CD4-positive, alpha-beta T cell (primary cell): ENCODE measurements at regions not wholly inside any gene's neighbourhood (a gene's known extent, or its start where the extent isn't known, plus 50 kb on each side); places are given as distances from the start of the nearest gene placed in this dataset.

Experiments used
- ATAC-seq: fragments of 200-7000 bp; cut with Tn5 transposase; one replicate; pipeline ENCODE4 v1.10.0; 2022; ENCODE audit warnings: mild to moderate bottlenecking; ENCODE audit not compliant: poor library complexity
- CTCF ChIA-PET: fragments of 350-600 bp; sonication (Branson Sonifier 250); formaldehyde crosslinking; loops from one replicate; lab custom pipeline; 2021; ENCODE audit warnings: antibody characterized with exemption, inconsistent platforms; lab: Charles Lee
- POLR2A ChIA-PET: fragments of 350-600 bp; sonication (Branson Sonifier 250); formaldehyde crosslinking; loops from one replicate; lab custom pipeline; 2021; ENCODE audit warnings: antibody characterized with exemption, inconsistent platforms; lab: Charles Lee
- DNase-seq, 14 experiments: peaks; one replicate each; pipeline ENCODE4 v3.0.0-alpha.2; 2013 to 2020; ENCODE audit warnings: mixed read lengths in 2 of 14
- H3K27ac ChIP-seq, 2 donors: one replicate each; pipeline versions ENCODE4 v1.5.1 to v1.7.0; 2013; ENCODE audit warnings: low read length in 2 of 2, low read depth in 1 of 2, mild to moderate bottlenecking in 1 of 2
- H3K27me3 ChIP-seq, 2 experiments: 1 replicate in 1 of 2; 2 replicates in 1 of 2; pipeline versions ENCODE4 v1.6.1 to v1.7.0; 2013; ENCODE audit warnings: low read length in 2 of 2, control low read depth in 1 of 2, mild to moderate bottlenecking in 1 of 2, moderate library complexity in 1 of 2; ENCODE audit not compliant: insufficient read depth in 2 of 2, control insufficient read depth in 1 of 2
- H3K36me3 ChIP-seq: one replicate; pipeline ENCODE4 v1.6.1; 2013; ENCODE audit warnings: low read length, control low read depth; ENCODE audit not compliant: insufficient read depth
- H3K4me1 ChIP-seq: one replicate; pipeline ENCODE4 v1.6.1; 2013; ENCODE audit warnings: low read length, control low read depth; ENCODE audit not compliant: insufficient read depth
- H3K4me3 ChIP-seq: one replicate; pipeline ENCODE4 v1.5.1; 2013; ENCODE audit warnings: mild to moderate bottlenecking, low read length, moderate library complexity
- H3K9me3 ChIP-seq, 2 experiments: 1 replicate in 1 of 2; 2 replicates in 1 of 2; pipeline versions ENCODE4 v1.6.1 to v1.7.0; 2013; ENCODE audit warnings: low read length in 2 of 2, mild to moderate bottlenecking in 2 of 2, control low read depth in 1 of 2, moderate library complexity in 1 of 2; ENCODE audit not compliant: control insufficient read depth in 1 of 2, insufficient read depth in 1 of 2
- H3K27ac Mint-ChIP-seq: one replicate; pipeline ENCODE4 v1.8.0; 2020; ENCODE audit warnings: mixed read lengths
- H3K27me3 Mint-ChIP-seq: one replicate; pipeline ENCODE4 v1.8.0; 2021; ENCODE audit warnings: mixed read lengths
- H3K36me3 Mint-ChIP-seq: one replicate; pipeline ENCODE4 v1.8.0; 2021; ENCODE audit warnings: low read depth, mixed read lengths
- H3K4me1 Mint-ChIP-seq: one replicate; pipeline ENCODE4 v1.8.0; 2021; ENCODE audit warnings: low read depth, mixed read lengths
- H3K4me3 Mint-ChIP-seq: one replicate; pipeline ENCODE4 v1.8.0; 2020; ENCODE audit warnings: mild to moderate bottlenecking, mixed read lengths
- H3K9me3 Mint-ChIP-seq: one replicate; pipeline ENCODE4 v1.8.0; 2020; ENCODE audit warnings: mixed read lengths
- CTCF ChIP-seq: fragments of 200-600 bp; IDR thresholded peaks from one replicate; pipeline ENCODE4 v1.8.0; 2022; ENCODE audit warnings: antibody characterized with exemption, mild to moderate bottlenecking
- intact Hi-C, 2 experiments: fragments of 100-400 bp; cut with DNase I in 1 of 2; cut with micrococcal nuclease in 1 of 2; formaldehyde crosslinking; loops; one replicate each; pipeline versions ENCODE4 v1.15.1 to v1.9.0; 2023 to 2025; cut with DNase I, micrococcal nuclease

DNA sequence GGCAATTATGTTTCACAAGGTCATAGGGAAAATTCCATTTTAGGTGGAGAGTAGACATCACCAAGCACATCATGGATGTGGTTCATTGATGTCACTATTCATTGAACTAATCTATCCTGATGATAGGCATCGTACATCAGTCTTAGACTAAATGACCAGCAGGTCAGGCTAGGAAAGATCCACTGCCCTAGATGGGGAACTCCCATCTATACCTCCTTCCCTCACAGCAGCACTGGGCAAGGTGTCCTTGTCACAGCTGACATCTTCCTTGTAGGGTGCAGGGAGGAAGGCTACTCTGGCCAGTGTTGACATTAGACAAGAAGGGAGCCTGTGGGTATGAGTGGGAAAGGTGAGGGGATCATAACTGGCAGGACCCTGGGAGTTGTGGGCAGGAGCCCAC lies 63.8 kb upstream of the CAPRIN2 start:
- Histone ChIP-seq H3K4me1 (peaks cover 15% of the 10 kb centered on the region), H3K9me3 (peaks cover 0 to 9% of the 10 kb centered on the region in 2 experiments)

DNA sequence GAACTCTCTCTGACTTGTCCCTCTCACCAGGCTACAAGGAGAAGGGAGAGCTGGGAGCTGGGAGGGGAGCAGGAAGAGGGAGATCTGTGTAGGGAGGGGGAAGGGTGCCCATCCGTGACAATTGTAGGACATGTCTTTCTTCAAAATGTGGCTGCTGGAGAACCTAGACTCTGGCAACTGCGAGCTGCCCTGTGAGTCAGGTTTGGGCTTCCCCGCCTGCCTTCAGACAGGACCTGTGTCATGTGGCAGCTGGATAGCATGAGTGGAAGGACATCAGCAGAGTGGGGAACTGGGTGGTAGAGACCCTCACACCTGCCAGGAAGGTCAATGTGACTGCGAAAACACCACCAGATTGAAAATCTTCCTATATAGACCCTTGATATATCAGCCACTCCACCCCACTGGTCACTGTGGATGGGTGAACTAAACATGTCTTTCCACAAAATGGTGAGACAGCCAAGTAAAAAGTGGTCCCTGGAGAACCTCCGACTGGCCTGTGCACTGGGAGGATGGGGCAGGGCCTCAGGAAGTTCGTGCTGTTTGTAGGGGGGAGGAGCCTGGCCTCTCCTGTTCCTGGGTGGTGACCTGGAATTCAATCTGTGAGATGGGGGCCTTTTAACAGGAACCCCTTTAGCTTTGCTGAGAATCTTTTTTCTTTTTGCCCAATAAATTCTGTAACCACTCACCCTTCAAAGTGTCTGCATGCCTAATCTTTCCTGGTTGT lies 62.2 kb upstream of the CAPRIN2 start:
- no peaks in the 10 kb centered on the region for H3K9me3 ChIP-seq
- H3K27ac ChIP-seq: no peak overlapping the region
- Mint-ChIP-seq H3K4me3 (no peak overlapping the region), H3K9me3 (no peaks in the 10 kb centered on the region), H3K27ac (no peak overlapping the region), H3K36me3 (no peaks in the 10 kb centered on the region), H3K4me1 (no peaks in the 10 kb centered on the region), H3K27me3 (peaks cover 50% of the 10 kb centered on the region)
- POLR2A ChIA-PET: no interaction called here
- TF ChIP-seq CTCF: no peak
- no peaks in the 10 kb centered on the region for H3K4me1 ChIP-seq
- H3K27me3 ChIP-seq: peaks cover 4 to 17% of the 10 kb centered on the region in 2 experiments
- H3K36me3 ChIP-seq: no peaks in the 10 kb centered on the region
- DNase-seq (no peak), ATAC-seq (no peak)
- no peak overlapping the region for H3K4me3 ChIP-seq
- intact Hi-C loops: no loop called here
- CTCF ChIA-PET: no interaction called here

More for the DNA sequence above, 63.8 kb upstream of the CAPRIN2 start:
- CTCF ChIA-PET: no interaction called here
- Mint-ChIP-seq H3K27me3 (peaks cover 62% of the 10 kb centered on the region), H3K36me3 (no peaks in the 10 kb centered on the region), H3K27ac (no peak overlapping the region), H3K9me3 (no peaks in the 10 kb centered on the region), H3K4me3 (no peak overlapping the region), H3K4me1 (peaks cover 11% of the 10 kb centered on the region)
- no peaks in the 10 kb centered on the region for H3K36me3 ChIP-seq
- POLR2A ChIA-PET: no interaction called here
- no peak overlapping the region for H3K4me3 ChIP-seq
- DNase-seq: no peak
- no peak overlapping the region for H3K27ac ChIP-seq
- no peak for ATAC-seq
- intact Hi-C loops: no loop called here
- no peak for TF ChIP-seq CTCF
- peaks cover 12 to 19% of the 10 kb centered on the region in 2 experiments for H3K27me3 ChIP-seq

- DNase-seq: no peak
- H3K36me3 Mint-ChIP-seq: no peaks in the 10 kb centered on the region
- H3K36me3 ChIP-seq: no peaks in the 10 kb centered on the region
- no peaks in the 10 kb centered on the region for H3K9me3 Mint-ChIP-seq
- no peak overlapping the region for H3K4me3 Mint-ChIP-seq
- ATAC-seq: no peak
- H3K4me1 ChIP-seq: no peaks in the 10 kb centered on the region
- H3K9me3 ChIP-seq: no peaks in the 10 kb centered on the region
- no peaks in the 10 kb centered on the region for H3K4me1 Mint-ChIP-seq
- TF ChIP-seq CTCF: no peak
- ChIA-PET POLR2A (no interaction called here), CTCF (no interaction called here)
- no peak overlapping the region for H3K4me3 ChIP-seq
- H3K27me3 Mint-ChIP-seq: peaks cover 31% of the 10 kb centered on the region
- no peak overlapping the region for H3K27ac ChIP-seq
- intact Hi-C loops: no loop called here
- H3K27me3 ChIP-seq: peaks cover 0 to 15% of the 10 kb centered on the region in 2 experiments
- no peak overlapping the region for H3K27ac Mint-ChIP-seq
Measured at GRCh38 chr12:30814295-30814655, 59.5 kb upstream of the CAPRIN2 start.
